ENCODE measurements at regions not wholly inside any gene's neighbourhood (a gene's known extent, or its start where the extent isn't known, plus 50 kb on each side); places are given as distances from the start of the nearest gene placed in this dataset.

- TF ChIP-seq CTCF (IDR thresholded peaks at IDR 0.05): no peak
Observed at GRCh38 chr22:23383491-23384361, 196.4 kb downstream of the IGLL1 start.

- no peak for TF ChIP-seq CTCF (IDR thresholded peaks at IDR 0.05)
Observed at GRCh38 chr22:23382428-23383218, 197.5 kb downstream of the IGLL1 start.

- TF ChIP-seq CTCF (IDR thresholded peaks at IDR 0.05): no peak
Observed at GRCh38 chr22:23381661-23382427, 198.2 kb downstream of the IGLL1 start.

GRCh38 chr22:23380911-23381310, 199.2 kb downstream of the IGLL1 start:
- TF ChIP-seq CTCF (IDR thresholded peaks at IDR 0.05): no peak

GRCh38 chr22:23380230-23380573, 199.9 kb downstream of the IGLL1 start:
- no peak for TF ChIP-seq CTCF (IDR thresholded peaks at IDR 0.05)

- TF ChIP-seq CTCF (IDR thresholded peaks at IDR 0.05): no peak
Observed at GRCh38 chr22:23377767-23378166, 197.5 kb downstream of the BCR start.

GRCh38 chr22:23376256-23376655, 195.9 kb downstream of the BCR start:
- TF ChIP-seq CTCF (IDR thresholded peaks at IDR 0.05): peak; percentile 21; the same call in 1 of the 2 replicates

Measured in LNCAP (cell line).